Large intestine (tissue), 3 donors: ENCODE measurements at regions not wholly inside any gene's neighbourhood (a gene's known extent, or its start where the extent isn't known, plus 50 kb on each side); places are given as distances from the start of the nearest gene placed in this dataset.

Experiments
- DNase-seq, 2 donors: peaks; one replicate each; pipeline versions ENCODE4 v3.0.0 to v3.0.0-alpha.2; 2013
- H3K27ac ChIP-seq: one replicate; pipeline ENCODE4 v1.5.1; 2013; ENCODE audit warnings: low read length
- H3K27me3 ChIP-seq: 2 replicates; pipeline ENCODE4 v1.6.1; 2013; ENCODE audit warnings: low read length; ENCODE audit not compliant: control insufficient read depth, insufficient read depth
- H3K36me3 ChIP-seq: 2 replicates; pipeline ENCODE4 v1.6.1; 2013; ENCODE audit warnings: low read length; ENCODE audit not compliant: control insufficient read depth, insufficient read depth
- H3K4me1 ChIP-seq: one replicate; pipeline ENCODE4 v1.6.1; 2013; ENCODE audit warnings: low read length; ENCODE audit not compliant: control insufficient read depth, insufficient read depth
- H3K4me3 ChIP-seq: one replicate; pipeline ENCODE4 v1.5.1; 2013; ENCODE audit warnings: low read length
- H3K9me3 ChIP-seq: one replicate; pipeline ENCODE4 v1.6.1; 2013; ENCODE audit warnings: mild to moderate bottlenecking, low read depth, low read length, moderate library complexity; ENCODE audit not compliant: control insufficient read depth
- WGBS: methylation state at CpG from one replicate; pipeline ENCODE4 v1.1.5; 2013; ENCODE audit warnings: low lambda C conversion rate; ENCODE audit not compliant: insufficient coverage; 5-methylcytosine and 5-hydroxymethylcytosine counted together

GRCh38 chr14:95597784-95598211 is 62.9 kb downstream of the GLRX5 start:
- Histone ChIP-seq H3K4me3 (no peak overlapping the region), H3K36me3 (no peaks in the 10 kb centered on the region), H3K27me3 (peaks cover 26% of the 10 kb centered on the region), H3K9me3 (no peaks in the 10 kb centered on the region), H3K27ac (no peak overlapping the region), H3K4me1 (no peaks in the 10 kb centered on the region)
- DNase-seq: peak; percentile 12 to 14
- WGBS: no CpG with 5 or more reads among the region's 20 CpGs

GRCh38 chr14:95601650-95602049 is 66.8 kb downstream of the GLRX5 start:
- no peaks in the 10 kb centered on the region for H3K36me3 ChIP-seq
- no peaks in the 10 kb centered on the region for H3K9me3 ChIP-seq
- no peak for DNase-seq
- WGBS: 50% methylated on average over 1 of the region's 3 CpGs
- peaks cover 21% of the 10 kb centered on the region for H3K27me3 ChIP-seq
- H3K27ac ChIP-seq: no peak overlapping the region
- no peaks in the 10 kb centered on the region for H3K4me1 ChIP-seq
- no peak overlapping the region for H3K4me3 ChIP-seq

- Histone ChIP-seq H3K9me3 (no peaks in the 10 kb centered on the region), H3K27ac (no peak overlapping the region), H3K4me1 (no peaks in the 10 kb centered on the region), H3K4me3 (no peak overlapping the region), H3K27me3 (peaks cover 10% of the 10 kb centered on the region), H3K36me3 (no peaks in the 10 kb centered on the region)
- 91% methylated on average over 1 of the region's 2 CpGs for WGBS
- DNase-seq: no peak
Observed at GRCh38 chr14:95603415-95603814, 68.6 kb downstream of the GLRX5 start.

- no peaks in the 10 kb centered on the region for H3K9me3 ChIP-seq
- no peak for DNase-seq
- H3K27me3 ChIP-seq: no peaks in the 10 kb centered on the region
- H3K4me3 ChIP-seq: no peak overlapping the region
- no peaks in the 10 kb centered on the region for H3K4me1 ChIP-seq
- WGBS: no CpG with 5 or more reads among the region's 2 CpGs
- H3K36me3 ChIP-seq: no peaks in the 10 kb centered on the region
- H3K27ac ChIP-seq: no peak overlapping the region
Observed at GRCh38 chr14:95606266-95606665, 71.4 kb downstream of the GLRX5 start.

- DNase-seq: no peak
- H3K36me3 ChIP-seq: no peaks in the 10 kb centered on the region
- no peak overlapping the region for H3K27ac ChIP-seq
- H3K4me1 ChIP-seq: no peaks in the 10 kb centered on the region
- no peaks in the 10 kb centered on the region for H3K9me3 ChIP-seq
- no peaks in the 10 kb centered on the region for H3K27me3 ChIP-seq
- H3K4me3 ChIP-seq: no peak overlapping the region
- WGBS: no CpG with 5 or more reads among the region's 6 CpGs
Observed at GRCh38 chr14:95608637-95609235, 73.9 kb downstream of the GLRX5 start.

- H3K27me3 ChIP-seq: no peaks in the 10 kb centered on the region
Observed at GRCh38 chr14:95609398-95609990, 74.6 kb downstream of the GLRX5 start.

GRCh38 chr14:95611293-95611880 is 74.8 kb upstream of the TCL1B start:
- Histone ChIP-seq H3K36me3 (no peaks in the 10 kb centered on the region), H3K27me3 (no peaks in the 10 kb centered on the region), H3K27ac (no peak overlapping the region), H3K4me3 (no peak overlapping the region), H3K9me3 (no peaks in the 10 kb centered on the region), H3K4me1 (no peaks in the 10 kb centered on the region)
- WGBS: 57% methylated on average over 1 of the region's 8 CpGs
- DNase-seq: no peak

More at GRCh38 chr14:95609398-95609990, 74.6 kb downstream of the GLRX5 start:
- Histone ChIP-seq H3K9me3 (no peaks in the 10 kb centered on the region), H3K4me3 (no peak overlapping the region), H3K4me1 (no peaks in the 10 kb centered on the region), H3K27ac (no peak overlapping the region), H3K36me3 (no peaks in the 10 kb centered on the region)
- DNase-seq: no peak
- WGBS: 67% methylated on average over 3 of the region's 7 CpGs

GRCh38 chr14:95614349-95614748 is 71.9 kb upstream of the TCL1B start:
- Histone ChIP-seq H3K27ac (no peak overlapping the region), H3K27me3 (no peaks in the 10 kb centered on the region), H3K36me3 (no peaks in the 10 kb centered on the region), H3K4me3 (no peak overlapping the region), H3K4me1 (no peaks in the 10 kb centered on the region), H3K9me3 (no peaks in the 10 kb centered on the region)
- no CpG with 5 or more reads among the region's 5 CpGs for WGBS
- no peak for DNase-seq

GRCh38 chr14:95616745-95617144 is 69.5 kb upstream of the TCL1B start:
- no CpG with 5 or more reads among the region's 4 CpGs for WGBS
- H3K36me3 ChIP-seq: no peaks in the 10 kb centered on the region
- no peaks in the 10 kb centered on the region for H3K4me1 ChIP-seq
- DNase-seq: no peak
- no peak overlapping the region for H3K4me3 ChIP-seq
- no peaks in the 10 kb centered on the region for H3K9me3 ChIP-seq
- no peak overlapping the region for H3K27ac ChIP-seq
- H3K27me3 ChIP-seq: no peaks in the 10 kb centered on the region

- no peaks in the 10 kb centered on the region for H3K27me3 ChIP-seq
- no CpG with 5 or more reads among the region's 12 CpGs for whole genome bisulfite sequencing
- no peak for DNase-seq
- H3K36me3 ChIP-seq: no peaks in the 10 kb centered on the region
- H3K27ac ChIP-seq: no peak overlapping the region
- H3K9me3 ChIP-seq: no peaks in the 10 kb centered on the region
- H3K4me1 ChIP-seq: no peaks in the 10 kb centered on the region
- no peak overlapping the region for H3K4me3 ChIP-seq
Observed at GRCh38 chr14:95619785-95620417, 66.3 kb upstream of the TCL1B start.
